ENCODE measurements at regions not wholly inside any gene's neighbourhood (a gene's known extent, or its start where the extent isn't known, plus 50 kb on each side); places are given as distances from the start of the nearest gene placed in this dataset.

GRCh38 chr5:115352571-115352970 lies 56.1 kb upstream of the CCDC112 start:
- H3K4me1 ChIP-seq, result no peaks in the 10 kb centered on the region
- H3K27me3 ChIP-seq, result no peaks in the 10 kb centered on the region
- H3K4me3 ChIP-seq, result no peak overlapping the region
- H3K27ac ChIP-seq, result no peak overlapping the region
- no peak for ATAC-seq
- H3K9me3 ChIP-seq, result peaks cover 0 to 8% (median 0%) of the 10 kb centered on the region in 3 donors
- no peaks in the 10 kb centered on the region for H3K36me3 ChIP-seq
- no peak for TF ChIP-seq CTCF (IDR thresholded peaks at IDR 0.05)
- 95 to 100% methylated on average over 1 to 2 of the region's 2 CpGs for WGBS, 2 donors (ENCODE audit: low coverage in 1 of 2)

GRCh38 chr5:115351356-115352195 lies 55.1 kb upstream of the CCDC112 start:
- TF ChIP-seq POLR2AphosphoS5 (IDR thresholded peaks at IDR 0.05) (no peak), CTCF (IDR thresholded peaks at IDR 0.05) (no peak), POLR2A (IDR thresholded peaks at IDR 0.05) (no peak), EP300 (IDR thresholded peaks at IDR 0.05) (no peak)
- H3K4me3 ChIP-seq, result no peak overlapping the region
- H3K27ac ChIP-seq, result no peak overlapping the region
- no peaks in the 10 kb centered on the region for H3K4me1 ChIP-seq
- peaks cover 0 to 8% (median 0%) of the 10 kb centered on the region in 3 donors for H3K9me3 ChIP-seq
- no peaks in the 10 kb centered on the region for H3K36me3 ChIP-seq
- no peak for ATAC-seq
- H3K27me3 ChIP-seq, result no peaks in the 10 kb centered on the region

GRCh38 chr5:115350894-115351293 lies 54.4 kb upstream of the CCDC112 start:
- Histone ChIP-seq H3K36me3 (no peaks in the 10 kb centered on the region), H3K9me3 (peaks cover 0 to 8% (median 0%) of the 10 kb centered on the region in 3 donors), H3K4me1 (no peaks in the 10 kb centered on the region), H3K4me3 (no peak overlapping the region), H3K27me3 (no peaks in the 10 kb centered on the region), H3K27ac (no peak overlapping the region)
- ATAC-seq, result no peak
- WGBS, 2 donors (ENCODE audit: low coverage in 1 of 2), result 88 to 93% methylated on average over 3 of the region's 3 CpGs
- TF ChIP-seq POLR2A (IDR thresholded peaks at IDR 0.05) (no peak), POLR2AphosphoS5 (IDR thresholded peaks at IDR 0.05) (no peak), EP300 (IDR thresholded peaks at IDR 0.05) (no peak), CTCF (IDR thresholded peaks at IDR 0.05) (no peak)

- TF ChIP-seq POLR2A (IDR thresholded peaks at IDR 0.05) (no peak), CTCF (IDR thresholded peaks at IDR 0.05) (no peak), POLR2AphosphoS5 (IDR thresholded peaks at IDR 0.05) (no peak), EP300 (IDR thresholded peaks at IDR 0.05) (no peak)
- Histone ChIP-seq H3K9me3 (peaks cover 0 to 3% (median 0%) of the 10 kb centered on the region in 3 donors), H3K4me3 (no peak overlapping the region), H3K27ac (no peak overlapping the region), H3K27me3 (no peaks in the 10 kb centered on the region), H3K4me1 (no peaks in the 10 kb centered on the region), H3K36me3 (no peaks in the 10 kb centered on the region)
- 16 to 32% methylated on average over 5 of the region's 5 CpGs for WGBS, 2 donors (ENCODE audit: low coverage in 1 of 2)
- peak; percentile 90 for ATAC-seq
Observed at GRCh38 chr5:115349001-115349817, 52.8 kb upstream of the CCDC112 start.
